ENCODE measurements at regions not wholly inside any gene's neighbourhood (a gene's known extent, or its start where the extent isn't known, plus 50 kb on each side); places are given as distances from the start of the nearest gene placed in this dataset.

- TF ChIP-seq CTCF (conservative IDR thresholded peaks at IDR 0.05; ENCODE audit: low read depth, low read length) (no peak), EZH2 (IDR thresholded peaks at IDR 0.05; ENCODE audit: borderline replicate concordance, low read depth, low read length, poor library complexity, severe bottlenecking) (no peak)
These were observed 1682.2 kb upstream of the TMEFF2 start for GRCh38 chr2:193876980-193877379.
